Spleen (tissue), 11 donors: ENCODE measurements at regions not wholly inside any gene's neighbourhood (a gene's known extent, or its start where the extent isn't known, plus 50 kb on each side); places are given as distances from the start of the nearest gene placed in this dataset.

ENCODE experiments used
- DNase-seq: peaks from one replicate; pipeline ENCODE4 v3.0.0-alpha.2; 2020
- H3K27ac ChIP-seq, 8 donors: fragments of 200-600 bp; sonication (generic) in 7 of 8; 1 replicate in 4 of 8; 2 replicates in 4 of 8; pipeline versions ENCODE4 v1.5.0 to v1.8.0; 2016 to 2021; ENCODE audit warnings: inconsistent platforms in 4 of 8, mild to moderate bottlenecking in 4 of 8, moderate library complexity in 1 of 8
- H3K27me3 ChIP-seq, 7 donors: fragments of 200-600 bp; sonication (generic) in 6 of 7; replicated peaks in 1 of 7; 1 replicate in 4 of 7; 2 replicates in 3 of 7; pipeline versions ENCODE4 v1.5.0 to v1.8.0; 2016 to 2021; ENCODE audit warnings: inconsistent platforms in 3 of 7, mild to moderate bottlenecking in 1 of 7
- H3K36me3 ChIP-seq, 6 donors: fragments of 200-600 bp; sonication (generic) in 5 of 6; 1 replicate in 4 of 6; 2 replicates in 2 of 6; pipeline versions ENCODE4 v1.5.0 to v1.8.0; 2016 to 2021; ENCODE audit warnings: inconsistent platforms in 2 of 6
- H3K4me1 ChIP-seq, 6 donors: fragments of 200-600 bp; sonication (generic) in 5 of 6; 1 replicate in 3 of 6; 2 replicates in 3 of 6; pipeline versions ENCODE4 v1.5.0 to v1.8.0; 2016 to 2021; ENCODE audit warnings: inconsistent platforms in 3 of 6
- H3K4me3 ChIP-seq, 8 donors: fragments of 200-600 bp; sonication (generic) in 7 of 8; 1 replicate in 4 of 8; 2 replicates in 4 of 8; pipeline versions ENCODE4 v1.5.0 to v1.8.0; 2016 to 2021; ENCODE audit warnings: inconsistent platforms in 4 of 8, mild to moderate bottlenecking in 4 of 8, moderate library complexity in 2 of 8
- H3K9me3 ChIP-seq, 8 donors: fragments of 200-600 bp; sonication (generic) in 7 of 8; 1 replicate in 4 of 8; 2 replicates in 4 of 8; pipeline versions ENCODE4 v1.5.0 to v1.8.0; 2016 to 2021; ENCODE audit warnings: inconsistent platforms in 4 of 8
- POLR2A ChIP-seq, 3 donors: fragments of 450-650 bp; IDR thresholded peaks; one replicate each; pipeline ENCODE4 v1.5.1; 2017; ENCODE audit warnings: antibody characterized with exemption in 3 of 3, mild to moderate bottlenecking in 1 of 3
- POLR2AphosphoS5 ChIP-seq, 3 donors: sonication (generic); formaldehyde crosslinking; IDR thresholded peaks; one replicate each; pipeline ENCODE4 v1.5.1; 2017; ENCODE audit warnings: antibody characterized with exemption in 3 of 3
- WGBS, 5 donors: extraction: QIAGEN DNeasy Blood & Tissue Kit in 3 of 5; methylation state at CpG; one replicate each; pipeline versions ENCODE4 v1.1.5 to v1.1.7; 2013 to 2018; 5-methylcytosine and 5-hydroxymethylcytosine counted together
- intact Hi-C: fragments of 100-400 bp; cut with DNase I; formaldehyde crosslinking; loops from one replicate; pipeline ENCODE4 v1.15.0; 2023; ENCODE audit warnings: low total_unique reads
- TF ChIP-seq, protein P1 (sequence below), 11 experiments: fragments of 200-600 bp in 7 of 11; fragments of 450-650 bp in 4 of 11; sonication (generic) in 4 of 11; IDR thresholded peaks in 8 of 11; conservative IDR thresholded peaks in 3 of 11; 1 replicate in 7 of 11; 2 replicates in 4 of 11; pipeline versions ENCODE4 v1.4.0 to v1.8.0; 2016 to 2021; ENCODE audit warnings: antibody characterized with exemption in 11 of 11, inconsistent platforms in 4 of 11, mild to moderate bottlenecking in 1 of 11
- donor health status: healthy with polysubstance abuse.
- donor health status: DM: no; HTN: no; CAD: no; lungs with moderate emphysema.
- donor health status: DM: no; HTN: no; CAD: no.
- donor health status: Bipolar disorder and iron deficiency.
- donor health status: healthy.
- donor health status: DM: no; HTN: no; CAD: no.
- donor health status: DM: yes; HTN: yes; CAD: no.

DNA sequence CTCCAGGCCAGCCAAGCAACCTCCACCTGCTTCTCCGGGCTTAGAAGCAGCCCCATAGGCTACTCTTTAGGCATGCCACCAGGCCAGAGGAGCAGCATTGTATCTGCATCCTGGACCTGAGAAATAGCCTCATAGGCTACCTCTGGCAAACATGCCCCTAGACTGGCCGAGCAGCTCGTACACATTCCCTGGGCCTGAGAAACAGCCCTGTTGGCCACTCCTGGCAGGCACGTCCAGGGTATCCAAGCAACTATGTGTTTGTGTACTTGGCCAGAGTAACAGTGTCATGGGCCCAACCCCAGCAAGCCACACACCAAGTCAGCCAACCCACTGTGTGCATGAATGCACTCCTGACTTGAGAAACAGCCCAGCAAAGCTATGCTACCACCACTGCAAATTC, 498.7 kb upstream of the CDIN1 start:
- no peak for DNase-seq
- intact Hi-C loops: no loop called here
- TF ChIP-seq, protein P1, sequence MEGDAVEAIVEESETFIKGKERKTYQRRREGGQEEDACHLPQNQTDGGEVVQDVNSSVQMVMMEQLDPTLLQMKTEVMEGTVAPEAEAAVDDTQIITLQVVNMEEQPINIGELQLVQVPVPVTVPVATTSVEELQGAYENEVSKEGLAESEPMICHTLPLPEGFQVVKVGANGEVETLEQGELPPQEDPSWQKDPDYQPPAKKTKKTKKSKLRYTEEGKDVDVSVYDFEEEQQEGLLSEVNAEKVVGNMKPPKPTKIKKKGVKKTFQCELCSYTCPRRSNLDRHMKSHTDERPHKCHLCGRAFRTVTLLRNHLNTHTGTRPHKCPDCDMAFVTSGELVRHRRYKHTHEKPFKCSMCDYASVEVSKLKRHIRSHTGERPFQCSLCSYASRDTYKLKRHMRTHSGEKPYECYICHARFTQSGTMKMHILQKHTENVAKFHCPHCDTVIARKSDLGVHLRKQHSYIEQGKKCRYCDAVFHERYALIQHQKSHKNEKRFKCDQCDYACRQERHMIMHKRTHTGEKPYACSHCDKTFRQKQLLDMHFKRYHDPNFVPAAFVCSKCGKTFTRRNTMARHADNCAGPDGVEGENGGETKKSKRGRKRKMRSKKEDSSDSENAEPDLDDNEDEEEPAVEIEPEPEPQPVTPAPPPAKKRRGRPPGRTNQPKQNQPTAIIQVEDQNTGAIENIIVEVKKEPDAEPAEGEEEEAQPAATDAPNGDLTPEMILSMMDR (IDR thresholded peaks at IDR 0.05 in 8 of 11, conservative IDR thresholded peaks at IDR 0.05 in 3 of 11): no peak
- Histone ChIP-seq H3K4me3 (no peak overlapping the region), H3K4me1 (no peaks in the 10 kb centered on the region), H3K27ac (no peak overlapping the region), H3K27me3 (no peaks in the 10 kb centered on the region), H3K36me3 (no peaks in the 10 kb centered on the region), H3K9me3 (peaks cover 0 to 63% (median 46%) of the 10 kb centered on the region in 8 donors)
- 48 to 58% (median 54%) methylated on average over 4 of the region's 4 CpGs; no CpG with 5 or more reads in 1 of the 5 donors for WGBS, 5 donors

DNA sequence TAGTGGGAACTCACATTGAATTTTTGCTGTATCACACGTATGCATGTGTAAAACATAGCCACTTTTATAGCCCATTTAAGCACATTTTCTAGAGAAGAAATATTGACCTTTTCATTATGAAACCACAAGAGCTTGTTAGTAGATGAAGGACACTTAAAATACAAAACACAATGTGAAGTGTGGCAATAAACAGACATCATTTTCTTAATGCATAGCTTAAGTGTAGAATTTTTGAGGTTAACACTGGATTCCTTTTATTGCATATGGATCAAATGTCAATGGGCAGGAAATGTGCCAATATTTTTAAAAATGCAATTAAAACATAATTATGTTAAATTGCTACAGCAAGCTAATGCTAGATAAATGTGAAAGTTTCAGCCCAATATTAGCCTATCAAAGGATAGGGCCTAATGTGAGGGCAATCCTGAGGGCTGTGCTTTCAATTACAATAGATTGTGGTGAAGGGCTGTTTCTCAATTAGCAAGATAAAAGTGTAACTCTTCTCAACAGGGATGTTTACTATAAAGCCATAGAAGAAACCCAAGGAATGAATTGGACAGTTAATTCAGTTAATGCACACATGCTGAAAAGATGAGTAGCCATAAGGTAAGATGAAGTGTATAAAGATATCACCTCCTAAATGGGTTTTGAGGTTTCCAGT, 489.0 kb upstream of the CDIN1 start:
- Histone ChIP-seq H3K27ac (no peak overlapping the region), H3K4me3 (no peak overlapping the region), H3K27me3 (no peaks in the 10 kb centered on the region), H3K36me3 (no peaks in the 10 kb centered on the region), H3K9me3 (peaks cover 0 to 17% (median 12%) of the 10 kb centered on the region in 8 donors), H3K4me1 (no peaks in the 10 kb centered on the region)
- intact Hi-C loops: no loop called here
- TF ChIP-seq, protein P1 (IDR thresholded peaks at IDR 0.05 in 8 of 11, conservative IDR thresholded peaks at IDR 0.05 in 3 of 11): no peak
- no peak for TF ChIP-seq POLR2AphosphoS5 (IDR thresholded peaks at IDR 0.05)
- no peak for TF ChIP-seq POLR2A (IDR thresholded peaks at IDR 0.05)
- no peak for DNase-seq
- WGBS, 5 donors: 55 to 74% (median 74%) methylated on average over 1 of the region's 1 CpG

DNA sequence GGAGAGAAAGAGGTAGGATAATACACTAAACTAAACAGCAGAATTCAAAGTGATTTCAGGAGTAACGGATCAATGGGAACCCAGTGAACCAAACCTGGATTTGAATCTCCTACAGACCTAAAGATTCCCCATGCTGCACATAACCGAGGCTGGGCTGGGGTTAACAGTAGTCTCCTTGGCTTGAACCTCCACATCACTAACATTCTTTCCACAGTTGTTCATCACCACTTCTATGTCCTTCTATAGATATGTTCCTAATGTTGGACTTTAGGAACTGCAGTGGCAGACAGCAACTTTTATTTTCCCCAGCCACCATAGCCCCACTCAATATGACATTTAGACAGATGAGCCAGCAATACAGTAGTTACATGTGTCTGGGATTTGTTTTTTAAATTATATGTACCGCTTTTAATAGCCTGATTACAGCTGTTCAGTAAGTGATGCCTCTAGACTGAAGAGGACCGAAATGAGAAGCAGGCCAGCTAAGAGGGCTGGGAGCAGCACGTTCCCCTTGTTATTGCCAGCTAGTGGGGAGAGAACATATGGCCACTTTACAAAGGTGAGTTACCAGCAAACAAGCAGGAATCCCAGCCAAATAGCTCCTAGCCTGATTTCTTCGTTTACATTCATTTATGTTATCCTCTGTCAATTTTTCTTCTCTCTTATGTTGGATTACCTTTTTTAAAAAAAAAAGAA, 472.6 kb upstream of the CDIN1 start:
- Histone ChIP-seq H3K4me1 (no peaks in the 10 kb centered on the region), H3K27ac (no peak overlapping the region), H3K27me3 (no peaks in the 10 kb centered on the region), H3K4me3 (no peak overlapping the region), H3K9me3 (no peaks in the 10 kb centered on the region), H3K36me3 (no peaks in the 10 kb centered on the region)
- TF ChIP-seq POLR2AphosphoS5 (IDR thresholded peaks at IDR 0.05): no peak
- TF ChIP-seq POLR2A (IDR thresholded peaks at IDR 0.05): no peak
- TF ChIP-seq, protein P1 (IDR thresholded peaks at IDR 0.05 in 8 of 11, conservative IDR thresholded peaks at IDR 0.05 in 3 of 11): no peak
- WGBS, 5 donors: 54 to 75% (median 71%) methylated on average over 6 of the region's 6 CpGs
- DNase-seq: no peak
- intact Hi-C loops: no loop called here

DNA sequence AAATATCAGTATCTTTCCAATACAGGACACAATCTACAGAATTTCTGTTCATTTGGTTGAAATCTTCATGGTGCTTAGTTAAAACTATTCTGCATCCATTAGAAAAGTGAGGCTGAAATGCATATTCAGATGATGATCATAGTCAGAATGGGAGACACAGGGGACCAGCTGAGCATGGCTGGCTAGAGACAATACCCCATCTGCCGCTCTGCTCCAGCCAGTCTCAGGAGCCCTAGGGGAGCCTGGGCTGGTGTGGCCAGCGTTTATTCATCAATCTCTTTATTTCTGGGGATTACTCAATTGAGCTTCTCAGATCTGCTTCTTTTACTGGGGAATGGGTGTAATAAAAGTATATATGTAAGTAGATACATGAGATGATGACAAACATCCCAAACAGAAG, 470.9 kb upstream of the CDIN1 start:
- intact Hi-C loops: no loop called here
- H3K4me1 ChIP-seq: no peaks in the 10 kb centered on the region
- no peak for DNase-seq
- no peaks in the 10 kb centered on the region for H3K27me3 ChIP-seq
- no peak for TF ChIP-seq POLR2AphosphoS5 (IDR thresholded peaks at IDR 0.05)
- no peak for TF ChIP-seq POLR2A (IDR thresholded peaks at IDR 0.05)
- TF ChIP-seq, protein P1 (IDR thresholded peaks at IDR 0.05 in 8 of 11, conservative IDR thresholded peaks at IDR 0.05 in 3 of 11): no peak
- 66 to 87% (median 82%) methylated on average over 2 of the region's 2 CpGs for WGBS, 5 donors
- no peaks in the 10 kb centered on the region for H3K36me3 ChIP-seq
- no peaks in the 10 kb centered on the region for H3K9me3 ChIP-seq
- H3K27ac ChIP-seq: no peak overlapping the region
- no peak overlapping the region for H3K4me3 ChIP-seq
